ENCODE measurements at regions not wholly inside any gene's neighbourhood (a gene's known extent, or its start where the extent isn't known, plus 50 kb on each side); places are given as distances from the start of the nearest gene placed in this dataset.
"Not testable (repeated sequence)": the region's sequence is repeated elsewhere in the genome, so short reads cannot be mapped to it uniquely, and the experiment has no call there.

DNA sequence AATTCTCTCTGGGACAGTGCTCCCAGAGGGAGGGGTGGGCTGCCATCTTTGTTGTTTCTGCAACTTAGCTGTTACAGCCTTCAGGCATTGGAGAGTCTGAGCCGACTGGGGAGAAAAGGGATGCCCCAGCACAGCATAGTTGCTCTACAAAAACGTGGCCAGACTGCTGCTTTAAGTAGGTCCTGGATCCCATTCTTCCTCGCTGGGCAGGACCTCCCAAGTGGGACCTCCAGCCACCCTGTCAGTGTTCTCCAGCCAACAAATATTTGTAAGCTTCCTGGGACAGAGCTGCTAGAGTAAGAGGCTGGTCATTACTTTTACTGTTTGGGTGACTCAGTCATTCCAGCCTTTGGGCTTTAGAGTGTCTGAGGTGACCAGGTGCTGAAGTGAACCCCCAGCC lies 292.7 kb upstream of the NREP start:
- POLR2A ChIA-PET, result no interaction called here
- Mint-ChIP-seq H3K27me3 (peaks cover 1% of the 10 kb centered on the region), H3K27ac (no peak overlapping the region), H3K9me3 (peaks cover 3% of the 10 kb centered on the region), H3K4me1 (ENCODE audit: low read depth) (no peaks in the 10 kb centered on the region), H3K36me3 (ENCODE audit: low read depth) (no peaks in the 10 kb centered on the region), H3K4me3 (no peak overlapping the region)
- intact Hi-C loops (cut with micrococcal nuclease), result no loop called here
- DNase-seq (no peak), ATAC-seq (no peak)
- TF ChIP-seq, protein P1, sequence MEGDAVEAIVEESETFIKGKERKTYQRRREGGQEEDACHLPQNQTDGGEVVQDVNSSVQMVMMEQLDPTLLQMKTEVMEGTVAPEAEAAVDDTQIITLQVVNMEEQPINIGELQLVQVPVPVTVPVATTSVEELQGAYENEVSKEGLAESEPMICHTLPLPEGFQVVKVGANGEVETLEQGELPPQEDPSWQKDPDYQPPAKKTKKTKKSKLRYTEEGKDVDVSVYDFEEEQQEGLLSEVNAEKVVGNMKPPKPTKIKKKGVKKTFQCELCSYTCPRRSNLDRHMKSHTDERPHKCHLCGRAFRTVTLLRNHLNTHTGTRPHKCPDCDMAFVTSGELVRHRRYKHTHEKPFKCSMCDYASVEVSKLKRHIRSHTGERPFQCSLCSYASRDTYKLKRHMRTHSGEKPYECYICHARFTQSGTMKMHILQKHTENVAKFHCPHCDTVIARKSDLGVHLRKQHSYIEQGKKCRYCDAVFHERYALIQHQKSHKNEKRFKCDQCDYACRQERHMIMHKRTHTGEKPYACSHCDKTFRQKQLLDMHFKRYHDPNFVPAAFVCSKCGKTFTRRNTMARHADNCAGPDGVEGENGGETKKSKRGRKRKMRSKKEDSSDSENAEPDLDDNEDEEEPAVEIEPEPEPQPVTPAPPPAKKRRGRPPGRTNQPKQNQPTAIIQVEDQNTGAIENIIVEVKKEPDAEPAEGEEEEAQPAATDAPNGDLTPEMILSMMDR (IDR thresholded peaks at IDR 0.05), result no peak
- CTCF ChIA-PET, result no interaction called here

DNA sequence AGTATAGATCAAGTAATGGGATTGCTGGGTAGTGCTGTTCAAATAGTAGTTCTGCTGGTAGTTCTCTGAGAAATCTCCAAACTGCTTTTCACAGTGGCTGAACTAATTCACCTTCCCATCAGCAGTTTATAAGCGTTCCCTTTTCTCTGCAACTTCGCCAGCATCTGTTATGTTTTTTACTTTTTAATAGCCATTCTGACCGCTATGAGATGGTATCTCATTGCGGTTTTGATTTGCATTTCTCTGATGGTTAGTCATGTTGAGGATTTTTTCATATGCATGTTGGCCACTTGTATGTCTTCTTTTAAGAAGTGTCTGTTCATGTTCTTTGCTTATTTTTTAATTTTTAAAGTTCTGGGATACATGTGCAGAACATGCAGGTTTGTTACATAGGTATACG lies 279.2 kb upstream of the NREP start:
- no peak overlapping the region for H3K27ac Mint-ChIP-seq
- no peaks in the 10 kb centered on the region for H3K4me1 Mint-ChIP-seq (ENCODE audit: low read depth)
- no peaks in the 10 kb centered on the region for H3K36me3 Mint-ChIP-seq (ENCODE audit: low read depth)
- no peak for DNase-seq
- ATAC-seq, result no peak
- intact Hi-C loops (cut with micrococcal nuclease), result no loop called here
- peaks cover 1% of the 10 kb centered on the region for H3K27me3 Mint-ChIP-seq
- H3K4me3 Mint-ChIP-seq, result no peak overlapping the region
- no peaks in the 10 kb centered on the region for H3K9me3 Mint-ChIP-seq
- CTCF ChIA-PET, result no interaction called here
- POLR2A ChIA-PET, result no interaction called here
- TF ChIP-seq, protein P1 (IDR thresholded peaks at IDR 0.05), result no peak

DNA sequence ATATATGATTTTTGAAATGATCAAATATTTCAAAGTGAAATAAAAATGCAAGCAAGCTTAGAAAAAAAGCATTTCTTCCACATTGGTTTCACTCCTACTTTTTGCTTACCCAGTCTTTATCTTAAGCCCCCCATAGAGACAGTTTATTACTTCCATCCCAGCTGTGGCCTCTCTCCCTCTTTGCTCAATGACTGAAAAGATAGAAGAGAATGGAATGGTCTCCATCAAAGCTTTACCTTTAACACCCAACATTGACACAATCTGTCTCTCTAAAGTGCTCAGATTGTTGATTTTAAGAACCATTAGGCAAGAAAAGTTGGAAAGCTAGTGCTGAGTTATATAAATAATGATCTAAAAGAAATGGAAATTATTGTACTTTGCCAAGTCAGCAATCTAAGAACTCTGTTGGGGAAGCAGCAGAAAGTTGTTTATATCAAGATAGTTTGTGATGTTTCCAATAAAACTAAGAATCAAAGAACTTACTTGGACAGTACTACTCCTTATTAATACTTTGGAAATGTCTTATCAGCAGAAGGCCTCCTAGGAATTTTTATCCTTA lies 277.5 kb upstream of the NREP start:
- H3K9me3 Mint-ChIP-seq, result no peaks in the 10 kb centered on the region
- DNase-seq, result no peak
- no peak overlapping the region for H3K4me3 Mint-ChIP-seq
- POLR2A ChIA-PET, result no interaction called here
- no peak overlapping the region for H3K27ac Mint-ChIP-seq
- H3K36me3 Mint-ChIP-seq (ENCODE audit: low read depth), result no peaks in the 10 kb centered on the region
- CTCF ChIA-PET, result no interaction called here
- TF ChIP-seq, protein P1 (IDR thresholded peaks at IDR 0.05), result no peak
- H3K4me1 Mint-ChIP-seq (ENCODE audit: low read depth), result no peaks in the 10 kb centered on the region
- no peak for ATAC-seq
- intact Hi-C loops (cut with micrococcal nuclease), result no loop called here
- H3K27me3 Mint-ChIP-seq, result peaks cover 1% of the 10 kb centered on the region

DNA sequence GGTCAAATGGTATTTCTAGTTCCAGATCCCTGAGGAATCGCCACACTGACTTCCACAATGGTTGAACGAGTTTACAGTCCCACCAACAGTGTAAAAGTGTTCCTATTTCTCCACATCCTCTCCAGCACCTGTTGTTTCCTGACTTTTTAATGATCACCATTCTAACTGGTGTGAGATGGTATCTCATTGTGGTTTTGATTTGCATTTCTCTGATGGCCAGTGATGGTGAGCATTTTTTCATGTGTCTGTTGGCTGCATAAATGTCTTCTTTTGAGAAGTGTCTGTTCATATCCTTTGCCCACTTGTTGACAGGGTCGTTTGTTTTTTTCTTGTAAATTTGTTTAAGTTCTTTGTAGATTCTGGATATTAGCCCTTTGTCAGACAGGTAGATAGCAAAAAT lies 269.9 kb upstream of the NREP start:
- H3K27ac Mint-ChIP-seq; POLR2A ChIA-PET; CTCF ChIA-PET; H3K4me1 Mint-ChIP-seq (ENCODE audit: low read depth); H3K4me3 Mint-ChIP-seq; DNase-seq; ATAC-seq; H3K36me3 Mint-ChIP-seq (ENCODE audit: low read depth); H3K9me3 Mint-ChIP-seq; intact Hi-C loops (cut with micrococcal nuclease); H3K27me3 Mint-ChIP-seq: not testable (repeated sequence)

DNA sequence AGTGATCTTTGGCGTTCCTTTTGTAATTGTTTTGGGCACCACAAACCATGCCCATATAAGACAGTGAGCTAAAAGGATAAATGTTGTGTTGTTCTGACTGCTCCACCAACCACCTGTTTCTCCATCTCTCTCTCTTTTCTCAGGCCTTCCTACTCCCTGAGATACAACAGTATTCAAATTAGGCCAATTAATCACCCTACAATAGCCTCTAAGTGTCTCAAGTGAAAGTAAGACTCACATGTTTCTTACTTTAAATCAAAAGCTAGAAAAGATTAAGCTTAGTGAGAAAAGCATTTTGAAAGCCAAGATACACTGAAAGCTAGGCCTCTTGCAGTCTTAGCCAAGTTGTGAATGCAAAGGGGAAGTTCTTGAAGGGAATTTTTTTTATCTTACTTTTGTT lies 268.8 kb upstream of the NREP start:
- TF ChIP-seq, protein P1 (IDR thresholded peaks at IDR 0.05), result no peak
- no peaks in the 10 kb centered on the region for H3K27me3 Mint-ChIP-seq
- no peak overlapping the region for H3K27ac Mint-ChIP-seq
- H3K9me3 Mint-ChIP-seq, result no peaks in the 10 kb centered on the region
- H3K4me3 Mint-ChIP-seq, result no peak overlapping the region
- CTCF ChIA-PET, result no interaction called here
- no peaks in the 10 kb centered on the region for H3K36me3 Mint-ChIP-seq (ENCODE audit: low read depth)
- H3K4me1 Mint-ChIP-seq (ENCODE audit: low read depth), result no peaks in the 10 kb centered on the region
- ATAC-seq, result no peak
- intact Hi-C loops (cut with micrococcal nuclease), result no loop called here
- POLR2A ChIA-PET, result no interaction called here
- no peak for DNase-seq

DNA sequence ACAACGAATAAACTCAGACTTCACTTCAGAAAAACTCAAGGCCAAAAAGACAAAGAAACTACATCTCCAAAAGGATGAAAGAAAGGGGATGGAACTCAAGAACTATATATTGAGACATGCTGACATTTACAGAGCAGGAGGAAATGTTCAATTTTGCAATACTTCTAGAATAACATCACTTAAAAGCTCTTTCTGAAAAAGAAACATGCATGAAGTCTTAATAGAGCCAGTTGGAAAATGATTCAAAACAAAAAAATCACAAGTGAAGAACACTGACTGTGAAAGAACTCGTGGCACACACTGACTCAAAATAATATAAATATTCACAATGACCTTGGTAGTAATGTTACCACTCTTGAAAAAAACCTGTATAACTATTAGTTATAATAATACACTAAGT lies 267.8 kb upstream of the NREP start:
- Mint-ChIP-seq H3K27ac (no peak overlapping the region), H3K27me3 (no peaks in the 10 kb centered on the region), H3K4me1 (ENCODE audit: low read depth) (no peaks in the 10 kb centered on the region), H3K9me3 (no peaks in the 10 kb centered on the region), H3K4me3 (no peak overlapping the region), H3K36me3 (ENCODE audit: low read depth) (no peaks in the 10 kb centered on the region)
- POLR2A ChIA-PET, result no interaction called here
- no peak for ATAC-seq
- DNase-seq, result no peak
- TF ChIP-seq, protein P1 (IDR thresholded peaks at IDR 0.05), result no peak
- CTCF ChIA-PET, result interaction anchor here (1.0 kb wide), 1 partner anchor 493 kb away, joined by 4 read pairs; no protein-coding TSS in a partner anchor
- intact Hi-C loops (cut with micrococcal nuclease), result no loop called here
